ENCODE measurements at regions not wholly inside any gene's neighbourhood (a gene's known extent, or its start where the extent isn't known, plus 50 kb on each side); places are given as distances from the start of the nearest gene placed in this dataset.

GRCh38 chr2:211174631-211175030 is 618.2 kb downstream of the CPS1 start:
- no peak for TF ChIP-seq CTCF (IDR thresholded peaks at IDR 0.05; ENCODE audit: low read depth, low read length)
- H3K4me3 ChIP-seq (ENCODE audit: low read depth, low read length), result no peak overlapping the region

DNA sequence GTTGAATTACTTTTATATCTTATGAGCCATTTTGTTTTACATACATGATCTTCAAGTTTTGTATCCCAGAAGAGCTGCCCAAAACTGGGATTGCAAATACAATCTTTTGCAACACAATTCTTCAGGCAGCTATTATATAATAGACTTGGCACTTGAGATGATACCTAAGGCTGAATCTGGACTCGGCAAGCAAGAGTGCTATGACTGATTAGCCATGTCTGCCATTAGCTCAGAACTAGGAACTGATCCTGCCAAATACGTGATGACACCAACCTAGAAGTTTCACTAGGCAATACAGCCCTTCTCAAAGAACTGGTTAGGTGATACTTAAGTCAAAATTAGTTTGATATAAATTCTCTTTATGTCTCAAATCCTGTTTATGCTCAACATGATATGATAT is 619.6 kb downstream of the CPS1 start:
- no peak for TF ChIP-seq CTCF (IDR thresholded peaks at IDR 0.05; ENCODE audit: low read depth, low read length)
- no peak overlapping the region for H3K4me3 ChIP-seq (ENCODE audit: low read depth, low read length)

GRCh38 chr2:211176514-211177141 is 620.2 kb downstream of the CPS1 start:
- H3K4me3 ChIP-seq (ENCODE audit: low read depth, low read length), result no peak overlapping the region
- no peak for TF ChIP-seq CTCF (IDR thresholded peaks at IDR 0.05; ENCODE audit: low read depth, low read length)

DNA sequence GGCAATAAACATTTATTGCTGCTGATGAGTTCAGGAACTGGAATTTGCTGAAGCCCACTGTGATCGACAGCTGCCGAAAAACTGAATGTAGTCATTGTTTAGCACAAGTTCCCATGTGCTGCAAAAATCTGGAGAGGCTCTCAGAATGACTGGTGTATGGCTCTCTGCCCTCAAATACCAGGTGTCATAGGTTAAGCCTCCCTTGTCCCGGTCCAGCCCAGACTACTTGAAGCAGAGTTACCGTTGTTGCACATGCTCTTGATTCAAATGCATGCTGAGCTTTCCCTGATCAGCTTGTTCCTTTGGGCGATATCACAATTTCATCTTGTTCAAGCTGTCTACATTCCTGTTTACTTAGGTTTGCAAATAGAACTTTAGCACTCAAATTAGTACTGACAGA is 625.2 kb downstream of the CPS1 start:
- H3K4me3 ChIP-seq (ENCODE audit: low read depth, low read length), result no peak overlapping the region
- TF ChIP-seq CTCF (IDR thresholded peaks at IDR 0.05; ENCODE audit: low read depth, low read length), result no peak

- TF ChIP-seq CTCF (IDR thresholded peaks at IDR 0.05; ENCODE audit: low read depth, low read length), result no peak
- no peak overlapping the region for H3K4me3 ChIP-seq (ENCODE audit: low read depth, low read length)
Measured at GRCh38 chr2:211187602-211188001, 631.2 kb downstream of the CPS1 start.

DNA sequence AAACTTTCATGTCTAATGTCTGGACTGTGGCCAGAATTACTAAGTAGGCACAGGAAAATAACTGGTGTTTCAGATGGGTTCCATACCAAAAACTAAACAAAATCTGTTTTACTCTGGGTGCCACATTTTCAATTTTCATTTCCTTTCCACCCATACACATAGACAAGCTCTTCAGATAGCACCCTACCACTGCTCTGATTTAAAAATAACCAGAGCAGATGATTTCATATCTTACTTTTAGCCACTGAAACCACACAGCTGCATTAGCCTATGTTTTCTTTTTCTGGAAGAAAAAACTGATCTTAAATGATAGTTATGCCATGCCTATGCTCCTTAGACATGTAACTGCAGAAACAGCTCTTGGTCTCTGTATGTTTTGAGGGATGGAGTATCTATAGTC is 647.6 kb downstream of the CPS1 start:
- TF ChIP-seq CTCF (IDR thresholded peaks at IDR 0.05; ENCODE audit: low read depth, low read length), result no peak
- H3K4me3 ChIP-seq (ENCODE audit: low read depth, low read length), result no peak overlapping the region

DNA sequence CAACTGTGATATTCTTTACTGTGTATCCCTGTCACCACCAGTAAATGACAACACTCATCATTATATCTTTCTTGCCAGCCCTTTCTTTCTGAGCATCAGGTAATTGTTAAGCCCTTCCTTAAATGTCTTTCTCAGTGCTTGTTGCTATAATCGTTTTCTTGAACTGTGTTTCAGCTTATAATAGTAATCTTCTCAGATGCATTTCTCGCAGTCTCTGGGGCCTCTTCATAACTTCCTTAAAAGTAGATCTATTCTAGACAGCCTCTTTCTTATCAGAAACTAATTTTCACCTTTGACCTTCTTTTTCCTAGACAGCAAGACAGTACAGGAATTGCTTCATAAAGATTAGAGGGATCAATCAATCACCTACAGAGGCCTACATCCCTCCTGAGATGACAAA is 648.1 kb downstream of the CPS1 start:
- no peak overlapping the region for H3K4me3 ChIP-seq (ENCODE audit: low read depth, low read length)
- TF ChIP-seq CTCF (IDR thresholded peaks at IDR 0.05; ENCODE audit: low read depth, low read length), result no peak

All from WI38 (cell line).